HCT116 (cell line): ENCODE measurements at regions not wholly inside any gene's neighbourhood (a gene's known extent, or its start where the extent isn't known, plus 50 kb on each side); places are given as distances from the start of the nearest gene placed in this dataset.

ENCODE experiments used
- ATAC-seq: fragments of 200-7000 bp; cut with Tn5 transposase; 2 replicates; pipeline ENCODE4 v1.9.1; 2020; ENCODE audit warnings: mild to moderate bottlenecking, moderate library complexity
- BruUV-seq: library from RNA; stranded (reverse); fragments of 400-500 nt; replicated peaks from 2 replicates; lab custom pipeline; 2021; lab: Mats Ljungman, UMichigan
- CTCF ChIA-PET: fragments of 300-600 bp; sonication (Branson Sonifier 250); formaldehyde crosslinking; loops from one replicate; lab custom pipeline; 2021; ENCODE audit warnings: antibody characterized with exemption; lab: Charles Lee
- POLR2A ChIA-PET: fragments of 300-600, 350-600 bp; sonication (Branson Sonifier 250); formaldehyde crosslinking; loops from one replicate; lab custom pipeline; 2021; ENCODE audit warnings: antibody characterized with exemption; lab: Charles Lee
- RAD21 ChIA-PET, 2 experiments: fragments of 300-600 bp; sonication (Branson Sonifier 250); formaldehyde crosslinking; loops; one replicate each; lab custom pipeline; 2023; ENCODE audit warnings: low total read pairs in 2 of 2; ENCODE audit not compliant: uncharacterized antibody in 2 of 2, unreplicated experiment in 2 of 2, low non-redundant PET in 1 of 2; lab: Charles Lee
- DNase-seq: peaks from one replicate; pipeline ENCODE4 v3.0.0-alpha.2; 2010; ENCODE audit warnings: low read depth, low spot score
- H2AFZ ChIP-seq: fragments of 200-600 bp; shearing (Covaris generic), sonication (generic); 2 replicates; pipeline ENCODE4 v1.6.1; 2017; ENCODE audit warnings: low read depth, mixed run types, mixed read lengths, antibody characterized with exemption, low read length; ENCODE audit not compliant: poor library complexity, severe bottlenecking
- H3K27ac ChIP-seq: 2 replicates; pipeline ENCODE4 v1.5.1; 2012; ENCODE audit warnings: low read depth, low read length
- H3K27me3 ChIP-seq: fragments of 200-600 bp; sonication (generic); 2 replicates; pipeline ENCODE4 v1.6.1; 2016; ENCODE audit warnings: mixed run types, low read length, mixed read lengths; ENCODE audit not compliant: insufficient read depth
- H3K36me3 ChIP-seq, 2 experiments: fragments of 200-500 bp in 1 of 2; fragments of 200-600 bp in 1 of 2; sonication (Bioruptor generic) in 1 of 2; sonication (generic) in 1 of 2; 2 replicates each; pipeline versions ENCODE4 v1.5.1 to v1.6.1; 2014 to 2016; ENCODE audit warnings: low read length in 2 of 2, inconsistent platforms in 1 of 2, mixed read lengths in 1 of 2, mixed run types in 1 of 2; ENCODE audit not compliant: insufficient read depth in 2 of 2, control insufficient read depth in 1 of 2
- H3K4me1 ChIP-seq, 2 experiments: fragments of 200-600 bp in 1 of 2; sonication (generic) in 1 of 2; 2 replicates each; pipeline versions ENCODE4 v1.5.1 to v1.6.1; 2012 to 2017; ENCODE audit warnings: low read length in 2 of 2, inconsistent platforms in 1 of 2, mild to moderate bottlenecking in 1 of 2, mixed read lengths in 1 of 2, mixed run types in 1 of 2, moderate library complexity in 1 of 2; ENCODE audit not compliant: insufficient read depth in 2 of 2, control insufficient read depth in 1 of 2
- H3K4me2 ChIP-seq: fragments of 200-600 bp; sonication (generic); 2 replicates; pipeline ENCODE4 v1.6.1; 2017; ENCODE audit warnings: mixed run types, low read length, mixed read lengths
- H3K4me3 ChIP-seq, 2 experiments: fragments of 200-600 bp in 1 of 2; sonication (generic) in 1 of 2; replicated peaks in 1 of 2; 2 replicates each; pipeline ENCODE4 v1.5.1; 2011 to 2016; ENCODE audit warnings: low read length in 2 of 2, control low read depth in 1 of 2, low read depth in 1 of 2, mild to moderate bottlenecking in 1 of 2, mixed read lengths in 1 of 2, mixed run types in 1 of 2
- H3K79me2 ChIP-seq: fragments of 200-600 bp; sonication (generic); 2 replicates; pipeline ENCODE4 v1.6.1; 2017; ENCODE audit warnings: mild to moderate bottlenecking, mixed run types, low read length, moderate library complexity, mixed read lengths; ENCODE audit not compliant: insufficient read depth
- H3K9ac ChIP-seq: fragments of 200-600 bp; sonication (generic); 2 replicates; pipeline ENCODE4 v1.6.1; 2016; ENCODE audit warnings: low read length, mixed read lengths
- H3K9me2 ChIP-seq: fragments of 200-600 bp; sonication (generic), shearing (Covaris generic); 2 replicates; pipeline ENCODE4 v1.6.1; 2017; ENCODE audit warnings: mixed run types, mild to moderate bottlenecking, moderate library complexity; ENCODE audit not compliant: insufficient read depth
- H3K9me3 ChIP-seq, 2 experiments: fragments of 200-500 bp in 1 of 2; fragments of 200-600 bp in 1 of 2; sonication (Bioruptor generic) in 1 of 2; sonication (generic) in 1 of 2; 2 replicates each; pipeline ENCODE4 v1.6.1; 2014 to 2017; ENCODE audit warnings: low read length in 2 of 2, mixed read lengths in 2 of 2, inconsistent platforms in 1 of 2, low read depth in 1 of 2, mild to moderate bottlenecking in 1 of 2, mixed run types in 1 of 2, moderate library complexity in 1 of 2; ENCODE audit not compliant: control insufficient read depth in 1 of 2, insufficient read depth in 1 of 2
- H4K20me1 ChIP-seq: fragments of 200-600 bp; sonication (generic), shearing (Covaris generic); 2 replicates; pipeline ENCODE4 v1.6.1; 2017; ENCODE audit warnings: mixed run types, mild to moderate bottlenecking, moderate library complexity; ENCODE audit not compliant: insufficient read depth
- CEBPB ChIP-seq: IDR thresholded peaks from 2 replicates; pipeline ENCODE4 v1.6.1; 2012; ENCODE audit warnings: low read depth
- EGR1 ChIP-seq: IDR thresholded peaks from 2 replicates; pipeline ENCODE4 v1.6.1; 2012; ENCODE audit warnings: low read depth
- ELF1 ChIP-seq: IDR thresholded peaks from 2 replicates; pipeline ENCODE4 v1.6.1; 2012; ENCODE audit warnings: low read depth, borderline replicate concordance
- EZH2 ChIP-seq: fragments of 200-600 bp; sonication (generic); IDR thresholded peaks from 2 replicates; pipeline ENCODE4 v1.6.1; 2017; ENCODE audit warnings: antibody characterized with exemption, mixed run types
- RAD21 ChIP-seq: IDR thresholded peaks from 2 replicates; pipeline ENCODE4 v1.6.1; 2012; ENCODE audit warnings: low read depth, mild to moderate bottlenecking
- TCF7L2 ChIP-seq: IDR thresholded peaks from 2 replicates; pipeline ENCODE4 v1.7.0; 2011; ENCODE audit warnings: borderline replicate concordance, inconsistent platforms; ENCODE audit not compliant: insufficient read depth, insufficient read length; ENCODE audit errors: extremely low read depth
- YY1 ChIP-seq: IDR thresholded peaks from 2 replicates; pipeline ENCODE4 v1.6.1; 2011; ENCODE audit warnings: low read length, low read depth, moderate library complexity, mild to moderate bottlenecking; ENCODE audit not compliant: insufficient replicate concordance; ENCODE audit errors: extremely low read depth
- ZFX ChIP-seq: fragments of 450-650 bp; IDR thresholded peaks from 2 replicates; pipeline ENCODE4 v1.6.1; 2017
- ZNF274 ChIP-seq: fragments of 200-500 bp; sonication (Bioruptor generic); IDR thresholded peaks from 2 replicates; pipeline ENCODE4 v1.6.1; 2014; ENCODE audit warnings: mild to moderate bottlenecking, low read depth, low read length, inconsistent platforms
- intact Hi-C: fragments of 100-400 bp; cut with micrococcal nuclease; formaldehyde crosslinking; loops from 2 replicates; pipeline ENCODE4 v1.10.0; 2022
- TF ChIP-seq, protein P1 (sequence below): IDR thresholded peaks from 2 replicates; pipeline ENCODE4 v1.6.1; 2012
- TF ChIP-seq, protein P2 (sequence below), 3 experiments: fragments of 200-600 bp in 1 of 3; sonication (generic) in 1 of 3; IDR thresholded peaks in 2 of 3; conservative IDR thresholded peaks in 1 of 3; 2 replicates each; pipeline ENCODE4 v1.5.1; 2012 to 2017; ENCODE audit warnings: low read depth in 2 of 3, low read length in 2 of 3, antibody characterized with exemption in 1 of 3, borderline replicate concordance in 1 of 3, control low read depth in 1 of 3, mild to moderate bottlenecking in 1 of 3, mixed read lengths in 1 of 3, mixed run types in 1 of 3, moderate library complexity in 1 of 3; ENCODE audit not compliant: insufficient read depth in 1 of 3

DNA sequence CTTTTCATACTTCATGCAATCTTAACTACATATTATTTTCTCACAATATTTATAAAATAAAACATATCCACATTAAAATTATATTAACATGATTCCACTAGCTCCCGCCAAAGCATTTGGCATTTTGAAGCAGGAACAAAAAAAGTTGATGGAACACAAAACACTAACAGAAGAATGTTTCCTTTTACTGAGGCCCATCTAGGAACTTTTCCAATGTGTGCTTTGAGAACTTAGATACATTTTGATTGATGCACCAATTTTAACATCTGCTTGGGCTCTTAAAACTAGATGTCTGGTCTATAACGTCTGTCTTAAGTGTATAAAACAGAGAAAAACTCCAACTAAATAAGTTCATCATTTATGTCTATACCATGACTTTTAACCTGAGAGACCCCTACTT, 1214.8 kb downstream of the SORCS1 start:
- Histone ChIP-seq H2AFZ (no peak overlapping the region), H3K9ac (no peak overlapping the region), H3K27ac (no peak overlapping the region), H3K9me3 (peaks cover 16 to 21% of the 10 kb centered on the region in 2 experiments; a peak in 2 of 4 replicates), H3K4me2 (no peak overlapping the region), H3K4me1 (no peaks in the 10 kb centered on the region), H3K4me3 (no peak overlapping the region), H4K20me1 (no peaks in the 10 kb centered on the region), H3K36me3 (no peaks in the 10 kb centered on the region), H3K79me2 (no peaks in the 10 kb centered on the region), H3K27me3 (no peaks in the 10 kb centered on the region), H3K9me2 (no peaks in the 10 kb centered on the region)
- TF ChIP-seq TCF7L2 = no peak
- TF ChIP-seq, protein P1, sequence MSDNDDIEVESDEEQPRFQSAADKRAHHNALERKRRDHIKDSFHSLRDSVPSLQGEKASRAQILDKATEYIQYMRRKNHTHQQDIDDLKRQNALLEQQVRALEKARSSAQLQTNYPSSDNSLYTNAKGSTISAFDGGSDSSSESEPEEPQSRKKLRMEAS = no peak
- TF ChIP-seq ZNF274 = no peak
- no peak for TF ChIP-seq RAD21
- no peak for TF ChIP-seq YY1
- no peak for TF ChIP-seq EZH2
- TF ChIP-seq ELF1 = no peak
- POLR2A ChIA-PET = no interaction called here
- ATAC-seq = no peak
- CTCF ChIA-PET = no interaction called here
- DNase-seq = no peak
- intact Hi-C loops = loop anchor here (2.0 kb wide), 1 partner anchor 225 kb away; no protein-coding TSS in a partner anchor
- BruUV-seq = no TSS peak
- RAD21 ChIA-PET = no interaction called here

DNA sequence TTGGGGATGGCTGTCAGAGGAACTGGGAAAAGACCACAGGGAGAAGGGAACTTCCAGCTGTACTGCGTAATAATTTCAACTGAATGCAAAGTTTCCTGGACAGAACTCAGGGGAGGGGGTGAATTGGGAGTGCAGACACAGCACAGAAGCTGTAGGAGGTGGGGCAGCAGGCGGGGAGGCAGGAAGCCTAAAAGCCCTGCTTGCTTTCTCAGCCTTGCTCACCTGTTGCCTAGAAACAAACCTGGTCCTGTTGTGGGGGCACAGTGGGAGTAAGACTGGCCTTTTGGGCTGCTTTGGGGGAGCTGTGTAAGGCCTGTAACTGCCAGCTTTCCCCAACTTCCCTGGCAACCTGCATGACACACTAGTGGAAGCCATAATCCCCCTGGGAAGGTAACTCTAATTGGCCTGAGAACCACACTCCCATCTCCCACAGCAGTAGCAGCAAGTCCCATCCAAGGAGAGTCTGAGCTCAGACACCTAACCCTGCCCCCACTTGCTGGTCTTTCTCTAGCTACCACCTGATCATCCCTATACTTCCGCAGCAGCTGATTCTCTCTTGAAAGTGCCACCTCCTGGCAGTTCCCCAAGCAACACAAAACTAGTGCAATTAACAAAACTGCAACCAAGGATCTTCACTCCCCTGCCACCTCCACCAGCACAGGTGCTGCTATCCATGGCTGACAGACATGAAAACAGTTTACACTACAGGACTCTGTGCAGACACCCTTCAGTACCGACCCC, 1239.3 kb downstream of the SORCS1 start:
- intact Hi-C loops = no loop called here
- Histone ChIP-seq H3K4me2 (no peak overlapping the region), H3K4me1 (no peaks in the 10 kb centered on the region), H3K9me2 (no peaks in the 10 kb centered on the region), H3K27ac (no peak overlapping the region), H3K4me3 (no peak overlapping the region), H3K9me3 (peaks cover 18 to 31% of the 10 kb centered on the region in 2 experiments; a peak in 3 of 4 replicates), H3K27me3 (no peaks in the 10 kb centered on the region), H3K9ac (no peak overlapping the region), H2AFZ (no peak overlapping the region), H3K79me2 (no peaks in the 10 kb centered on the region), H3K36me3 (no peaks in the 10 kb centered on the region), H4K20me1 (no peaks in the 10 kb centered on the region)
- ATAC-seq (no peak), DNase-seq (no peak)
- TF ChIP-seq EGR1 (no peak), CEBPB (no peak), ZFX (0 out of 2 replicates have a peak, but pooled peaks have one; percentile 14), ELF1 (no peak), RAD21 (no peak)
- TF ChIP-seq, protein P2, sequence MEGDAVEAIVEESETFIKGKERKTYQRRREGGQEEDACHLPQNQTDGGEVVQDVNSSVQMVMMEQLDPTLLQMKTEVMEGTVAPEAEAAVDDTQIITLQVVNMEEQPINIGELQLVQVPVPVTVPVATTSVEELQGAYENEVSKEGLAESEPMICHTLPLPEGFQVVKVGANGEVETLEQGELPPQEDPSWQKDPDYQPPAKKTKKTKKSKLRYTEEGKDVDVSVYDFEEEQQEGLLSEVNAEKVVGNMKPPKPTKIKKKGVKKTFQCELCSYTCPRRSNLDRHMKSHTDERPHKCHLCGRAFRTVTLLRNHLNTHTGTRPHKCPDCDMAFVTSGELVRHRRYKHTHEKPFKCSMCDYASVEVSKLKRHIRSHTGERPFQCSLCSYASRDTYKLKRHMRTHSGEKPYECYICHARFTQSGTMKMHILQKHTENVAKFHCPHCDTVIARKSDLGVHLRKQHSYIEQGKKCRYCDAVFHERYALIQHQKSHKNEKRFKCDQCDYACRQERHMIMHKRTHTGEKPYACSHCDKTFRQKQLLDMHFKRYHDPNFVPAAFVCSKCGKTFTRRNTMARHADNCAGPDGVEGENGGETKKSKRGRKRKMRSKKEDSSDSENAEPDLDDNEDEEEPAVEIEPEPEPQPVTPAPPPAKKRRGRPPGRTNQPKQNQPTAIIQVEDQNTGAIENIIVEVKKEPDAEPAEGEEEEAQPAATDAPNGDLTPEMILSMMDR (IDR thresholded peaks at IDR 0.05 in 2 of 3, conservative IDR thresholded peaks at IDR 0.05 in 1 of 3; ENCODE audit: borderline replicate concordance in 1 of 3, insufficient read depth in 1 of 3, low read depth in 2 of 3, low read length in 2 of 3) = no peak
- ChIA-PET CTCF (no interaction called here), POLR2A (no interaction called here), RAD21 (no interaction called here)
- BruUV-seq = no TSS peak
